Endothelial cell of umbilical vein (primary cell): ENCODE measurements at regions not wholly inside any gene's neighbourhood (a gene's known extent, or its start where the extent isn't known, plus 50 kb on each side); places are given as distances from the start of the nearest gene placed in this dataset.

Source experiments
- BruUV-seq: library from RNA; stranded (reverse); fragments of 400-500 nt; replicated peaks from 2 replicates; lab custom pipeline; 2021; lab: Mats Ljungman, UMichigan
- CTCF ChIA-PET: fragments of 300-600, 350-600 bp; sonication (Branson Sonifier 250); formaldehyde crosslinking; loops from one replicate; lab custom pipeline; 2021; ENCODE audit warnings: antibody characterized with exemption, inconsistent platforms; lab: Charles Lee
- POLR2A ChIA-PET: fragments of 300-600, 350-600 bp; sonication (Branson Sonifier 250); formaldehyde crosslinking; loops from one replicate; lab custom pipeline; 2021; ENCODE audit warnings: antibody characterized with exemption, inconsistent platforms; lab: Charles Lee
- DNase-seq: peaks from one replicate; pipeline ENCODE4 v3.0.0-alpha.2; 2011; ENCODE audit warnings: low read depth, low spot score
- FAIRE-seq: peaks from 2 replicates; lab custom pipeline; 2011; peaks lifted over from hg19 to GRCh38; lab: Jason Lieb, UNC
- H2AFZ ChIP-seq: 2 replicates; pipeline ENCODE4 v1.6.0; 2012; ENCODE audit warnings: low read depth, low read length, control low read depth, inconsistent platforms
- H3K27ac ChIP-seq: 2 replicates; pipeline ENCODE4 v1.5.1; 2011; ENCODE audit warnings: low read depth, mild to moderate bottlenecking, control low read depth, low read length, moderate library complexity; ENCODE audit not compliant: insufficient read depth
- H3K27me3 ChIP-seq, 2 experiments: 2 replicates each; pipeline versions ENCODE4 v1.6.0 to v1.6.1; 2011; ENCODE audit warnings: low read length in 2 of 2, mixed read lengths in 1 of 2; ENCODE audit not compliant: control insufficient read depth in 2 of 2, insufficient read depth in 2 of 2
- H3K36me3 ChIP-seq, 2 experiments: 2 replicates in 1 of 2; 3 replicates in 1 of 2; pipeline ENCODE4 v1.5.1; 2011; ENCODE audit warnings: low read length in 2 of 2, mild to moderate bottlenecking in 1 of 2, moderate library complexity in 1 of 2; ENCODE audit not compliant: control insufficient read depth in 2 of 2, insufficient read depth in 2 of 2; ENCODE audit errors: extremely low read depth in 1 of 2
- H3K4me1 ChIP-seq: 3 replicates; pipeline ENCODE4 v1.5.1; 2011; ENCODE audit warnings: mild to moderate bottlenecking, low read length; ENCODE audit not compliant: control insufficient read depth, insufficient read depth; ENCODE audit errors: extremely low read depth
- H3K4me2 ChIP-seq: 2 replicates; pipeline ENCODE4 v1.6.1; 2011; ENCODE audit warnings: low read length, control low read depth, mixed read lengths; ENCODE audit not compliant: insufficient read depth
- H3K4me3 ChIP-seq, 3 experiments: fragments of 200-600 bp in 1 of 3; sonication (generic), shearing (Covaris generic) in 1 of 3; replicated peaks in 1 of 3; 2 replicates each; pipeline ENCODE4 v1.5.1; 2011 to 2016; ENCODE audit warnings: control low read depth in 3 of 3, low read length in 3 of 3, mild to moderate bottlenecking in 2 of 3, inconsistent platforms in 1 of 3, low read depth in 1 of 3, moderate library complexity in 1 of 3; ENCODE audit not compliant: insufficient read depth in 1 of 3
- H3K79me2 ChIP-seq: 2 replicates; pipeline ENCODE4 v1.6.0; 2012; ENCODE audit warnings: low read length, inconsistent platforms; ENCODE audit not compliant: control insufficient read depth, insufficient read depth
- H3K9ac ChIP-seq: replicated peaks from 2 replicates; pipeline ENCODE3; 2011; ENCODE audit warnings: low read length, control low read depth; ENCODE audit not compliant: insufficient read depth; ENCODE audit errors: extremely low read depth
- H3K9me1 ChIP-seq: replicated peaks from 3 replicates; pipeline ENCODE4 v1.6.0; 2011; ENCODE audit warnings: mild to moderate bottlenecking, low read length; ENCODE audit not compliant: control insufficient read depth, insufficient read depth; ENCODE audit errors: extremely low read depth
- H3K9me3 ChIP-seq: replicated peaks from 2 replicates; pipeline ENCODE4 v1.5.1; 2012; ENCODE audit warnings: low read length, inconsistent platforms; ENCODE audit not compliant: control insufficient read depth, insufficient read depth
- H4K20me1 ChIP-seq: replicated peaks from 2 replicates; pipeline ENCODE3; 2011; ENCODE audit warnings: mild to moderate bottlenecking, low read length; ENCODE audit not compliant: control insufficient read depth, insufficient read depth; ENCODE audit errors: extremely low read depth
- EZH2 ChIP-seq: IDR thresholded peaks from 2 replicates; pipeline ENCODE4 v1.6.1; 2012; ENCODE audit warnings: borderline replicate concordance, low read depth, mild to moderate bottlenecking, moderate library complexity, low read length, inconsistent platforms; ENCODE audit not compliant: severe bottlenecking
- FOS ChIP-seq: IDR thresholded peaks from 2 replicates; pipeline ENCODE4 v1.6.1; 2011; ENCODE audit warnings: mild to moderate bottlenecking, low read length, moderate library complexity, borderline replicate concordance; ENCODE audit not compliant: insufficient read depth
- JUN ChIP-seq: IDR thresholded peaks from 2 replicates; pipeline ENCODE4 v1.6.1; 2011; ENCODE audit warnings: borderline replicate concordance, low read depth; ENCODE audit not compliant: insufficient read length, insufficient read depth
- MAX ChIP-seq: IDR thresholded peaks from 2 replicates; pipeline ENCODE4 v1.6.1; 2011; ENCODE audit not compliant: insufficient read depth, insufficient read length
- MYC ChIP-seq: IDR thresholded peaks from one replicate; pipeline ENCODE4 v1.6.1; 2011; ENCODE audit warnings: mild to moderate bottlenecking, low read depth, low read length
- POLR2A ChIP-seq: IDR thresholded peaks from 2 replicates; pipeline ENCODE4 v1.6.1; 2012; ENCODE audit warnings: low read depth, mild to moderate bottlenecking, control low read depth, low read length
- POLR2AphosphoS5 ChIP-seq: IDR thresholded peaks from 2 replicates; pipeline ENCODE4 v1.6.1; 2012; ENCODE audit warnings: low read depth, mild to moderate bottlenecking, control low read depth, low read length, moderate library complexity; ENCODE audit not compliant: insufficient read depth
- dilution Hi-C: fragments of 300-500 bp; cut with MboI; formaldehyde crosslinking; loops from one replicate; pipeline ENCODE4 v1.15.0; 2019; ENCODE audit warnings: low sequenced_read_pairs; ENCODE audit not compliant: extremely low pct_ligation_motif_present
- intact Hi-C: fragments of 100-400 bp; cut with micrococcal nuclease; formaldehyde crosslinking; loops from one replicate; pipeline ENCODE4 v1.10.0; 2022
- TF ChIP-seq, protein P1 (sequence below), 2 donors: IDR thresholded peaks; 1 replicate in 1 of 2; 2 replicates in 1 of 2; pipeline ENCODE4 v1.5.1; 2011; ENCODE audit warnings: low read length in 2 of 2, mild to moderate bottlenecking in 2 of 2, moderate library complexity in 2 of 2, control low read depth in 1 of 2, inconsistent platforms in 1 of 2, low read depth in 1 of 2; ENCODE audit not compliant: insufficient read depth in 1 of 2; ENCODE audit errors: extremely low read depth in 1 of 2

DNA sequence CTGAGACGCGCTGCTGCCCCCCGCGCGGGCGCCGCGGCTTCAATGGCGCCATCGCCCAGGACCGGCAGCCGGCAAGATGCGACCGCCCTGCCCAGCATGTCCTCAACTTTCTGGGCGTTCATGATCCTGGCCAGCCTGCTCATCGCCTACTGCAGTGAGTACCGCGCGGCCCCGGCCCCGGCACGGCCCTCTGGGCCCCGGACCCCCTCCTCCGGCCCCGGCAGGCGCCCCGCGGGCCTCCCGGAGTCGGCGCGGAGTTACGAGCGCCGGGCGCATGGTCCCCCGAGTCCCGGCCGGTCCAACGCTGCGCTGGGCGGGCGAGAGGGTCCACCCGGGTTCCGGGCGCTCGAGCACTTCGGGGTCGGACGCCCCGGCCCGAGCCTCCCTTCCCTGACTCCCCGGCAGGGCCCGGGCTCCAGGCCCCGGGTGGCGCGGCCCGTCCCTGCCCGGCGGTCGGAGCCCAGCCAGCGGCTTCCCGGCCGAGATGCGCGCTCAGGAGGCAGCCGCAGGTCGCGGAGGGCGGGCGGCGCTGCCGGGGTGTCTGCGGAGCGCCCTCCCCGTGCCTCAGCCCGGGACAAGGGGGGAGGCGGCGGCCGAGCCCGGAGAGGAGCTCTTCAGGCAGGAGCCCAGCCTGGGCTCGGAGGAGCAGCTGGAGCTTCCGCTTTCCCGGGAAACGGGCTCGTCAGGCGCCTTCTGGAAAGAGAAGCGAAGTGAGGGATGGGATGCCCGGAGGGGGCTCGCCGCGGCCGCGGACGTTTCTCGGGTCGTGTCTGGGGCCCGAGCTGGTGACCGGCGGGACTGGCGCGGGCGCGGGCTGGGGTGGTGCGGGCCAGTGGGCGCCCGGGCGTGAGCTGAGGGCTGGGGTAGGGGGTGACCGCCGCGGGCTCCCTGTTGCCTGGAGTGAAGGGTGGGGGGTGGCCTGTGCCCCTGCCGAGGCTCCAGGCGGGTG, 1337.8 kb downstream of the BRD1 start:
- H3K9ac ChIP-seq = no peak overlapping the region
- no peaks in the 10 kb centered on the region for H3K9me1 ChIP-seq
- H3K4me1 ChIP-seq = no peaks in the 10 kb centered on the region
- H3K27me3 ChIP-seq = peaks cover 22 to 29% of the 10 kb centered on the region in 2 experiments
- dilution Hi-C loops = no loop called here
- H3K27ac ChIP-seq = no peak overlapping the region
- no peak overlapping the region for H3K4me2 ChIP-seq
- no peaks in the 10 kb centered on the region for H3K9me3 ChIP-seq
- H3K79me2 ChIP-seq = no peaks in the 10 kb centered on the region
- POLR2A ChIA-PET = no interaction called here
- TF ChIP-seq JUN (no peak), POLR2AphosphoS5 (no peak), POLR2A (no peak), EZH2 (peak; percentile 84), MAX (no peak), FOS (no peak), MYC (no peak)
- TF ChIP-seq, protein P1, sequence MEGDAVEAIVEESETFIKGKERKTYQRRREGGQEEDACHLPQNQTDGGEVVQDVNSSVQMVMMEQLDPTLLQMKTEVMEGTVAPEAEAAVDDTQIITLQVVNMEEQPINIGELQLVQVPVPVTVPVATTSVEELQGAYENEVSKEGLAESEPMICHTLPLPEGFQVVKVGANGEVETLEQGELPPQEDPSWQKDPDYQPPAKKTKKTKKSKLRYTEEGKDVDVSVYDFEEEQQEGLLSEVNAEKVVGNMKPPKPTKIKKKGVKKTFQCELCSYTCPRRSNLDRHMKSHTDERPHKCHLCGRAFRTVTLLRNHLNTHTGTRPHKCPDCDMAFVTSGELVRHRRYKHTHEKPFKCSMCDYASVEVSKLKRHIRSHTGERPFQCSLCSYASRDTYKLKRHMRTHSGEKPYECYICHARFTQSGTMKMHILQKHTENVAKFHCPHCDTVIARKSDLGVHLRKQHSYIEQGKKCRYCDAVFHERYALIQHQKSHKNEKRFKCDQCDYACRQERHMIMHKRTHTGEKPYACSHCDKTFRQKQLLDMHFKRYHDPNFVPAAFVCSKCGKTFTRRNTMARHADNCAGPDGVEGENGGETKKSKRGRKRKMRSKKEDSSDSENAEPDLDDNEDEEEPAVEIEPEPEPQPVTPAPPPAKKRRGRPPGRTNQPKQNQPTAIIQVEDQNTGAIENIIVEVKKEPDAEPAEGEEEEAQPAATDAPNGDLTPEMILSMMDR (IDR thresholded peaks at IDR 0.05; ENCODE audit: extremely low read depth in 1 of 2, insufficient read depth in 1 of 2, low read depth in 1 of 2, low read length in 2 of 2) = no peak
- intact Hi-C loops = loop anchor here (2.0 to 10.0 kb wide), 2 partner anchors 1645 to 1695 kb away; no protein-coding TSS in a partner anchor
- H3K4me3 ChIP-seq = no peak overlapping the region
- H3K36me3 ChIP-seq = no peaks in the 10 kb centered on the region
- no TSS peak for BruUV-seq
- H2AFZ ChIP-seq = no peak overlapping the region
- FAIRE-seq (no peak), DNase-seq (no peak)
- no peaks in the 10 kb centered on the region for H4K20me1 ChIP-seq
- CTCF ChIA-PET = interaction anchor here (4.9 kb wide), 1 partner anchor 1645 kb away, joined by 82 read pairs; no protein-coding TSS in a partner anchor
